ENCODE measurements at regions not wholly inside any gene's neighbourhood (a gene's known extent, or its start where the extent isn't known, plus 50 kb on each side); places are given as distances from the start of the nearest gene placed in this dataset.

- no peak for TF ChIP-seq CTCF (IDR thresholded peaks at IDR 0.05)
- no peak for TF ChIP-seq POLR2A (IDR thresholded peaks at IDR 0.05)
- no peak for TF ChIP-seq POLR2AphosphoS5 (IDR thresholded peaks at IDR 0.05)
- TF ChIP-seq EP300 (IDR thresholded peaks at IDR 0.05): no peak
Measured at GRCh38 chr3:84308379-84308778, 650.4 kb upstream of the CADM2 start.

All from suprapubic skin (tissue), 4 donors.